Ishikawa (cell line): ENCODE measurements at regions not wholly inside any gene's neighbourhood (a gene's known extent, or its start where the extent isn't known, plus 50 kb on each side); places are given as distances from the start of the nearest gene placed in this dataset.

Experiments
- CEBPB ChIP-seq: IDR thresholded peaks from 2 replicates; pipeline ENCODE4 v1.6.1; 2012
- CREB1 ChIP-seq: IDR thresholded peaks from 2 replicates; pipeline ENCODE4 v1.6.1; 2012; ENCODE audit warnings: low read depth
- EGR1 ChIP-seq: IDR thresholded peaks from 2 replicates; pipeline ENCODE4 v1.6.1; 2012
- EP300 ChIP-seq: IDR thresholded peaks from 2 replicates; pipeline ENCODE4 v1.6.1; 2012; ENCODE audit warnings: borderline replicate concordance
- NFIC ChIP-seq: IDR thresholded peaks from 2 replicates; pipeline ENCODE4 v1.6.1; 2012
- RAD21 ChIP-seq: IDR thresholded peaks from 2 replicates; pipeline ENCODE4 v1.6.1; 2012; ENCODE audit warnings: low read depth
- REST ChIP-seq: IDR thresholded peaks from 2 replicates; pipeline ENCODE4 v1.6.1; 2012; ENCODE audit warnings: low read depth, mild to moderate bottlenecking
- ZBTB7A ChIP-seq: IDR thresholded peaks from 2 replicates; pipeline ENCODE4 v1.6.1; 2012; ENCODE audit warnings: low read depth
- TF ChIP-seq, protein P1 (sequence below): IDR thresholded peaks from 2 replicates; pipeline ENCODE4 v1.6.1; 2012

DNA sequence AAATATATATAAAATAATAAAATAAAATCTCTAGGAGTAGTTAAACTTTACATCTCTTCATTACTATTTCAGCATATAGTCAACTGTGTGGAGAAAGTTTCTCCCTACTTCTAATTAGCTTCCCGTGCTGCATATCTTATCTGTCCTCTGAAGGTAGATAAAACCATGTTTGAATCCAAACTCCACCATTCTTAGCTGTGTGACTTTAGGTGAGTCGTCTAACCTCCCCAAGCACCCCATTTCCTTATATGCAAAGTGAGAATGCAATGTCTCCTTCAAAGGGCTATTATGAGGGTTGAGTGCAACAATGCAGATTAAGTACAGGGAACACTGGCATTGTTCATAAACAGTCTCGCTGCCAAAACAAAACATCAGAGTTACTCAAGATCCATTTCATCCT lies 80.8 kb upstream of the DRD2 start:
- TF ChIP-seq CEBPB (no peak), EP300 (no peak), REST (no peak), RAD21 (no peak), CREB1 (no peak), NFIC (no peak), ZBTB7A (no peak), EGR1 (no peak)
- TF ChIP-seq, protein P1, sequence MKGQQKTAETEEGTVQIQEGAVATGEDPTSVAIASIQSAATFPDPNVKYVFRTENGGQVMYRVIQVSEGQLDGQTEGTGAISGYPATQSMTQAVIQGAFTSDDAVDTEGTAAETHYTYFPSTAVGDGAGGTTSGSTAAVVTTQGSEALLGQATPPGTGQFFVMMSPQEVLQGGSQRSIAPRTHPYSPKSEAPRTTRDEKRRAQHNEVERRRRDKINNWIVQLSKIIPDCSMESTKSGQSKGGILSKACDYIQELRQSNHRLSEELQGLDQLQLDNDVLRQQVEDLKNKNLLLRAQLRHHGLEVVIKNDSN, result no peak
